ENCODE measurements at regions not wholly inside any gene's neighbourhood (a gene's known extent, or its start where the extent isn't known, plus 50 kb on each side); places are given as distances from the start of the nearest gene placed in this dataset.

GRCh38 chr11:80911666-80912065 lies 1470.8 kb upstream of the TENM4 start:
- TF ChIP-seq CTCF (IDR thresholded peaks at IDR 0.05; ENCODE audit: poor library complexity) = no peak
- TF ChIP-seq EZH2 (IDR thresholded peaks at IDR 0.05; ENCODE audit: borderline replicate concordance) = no peak
